ENCODE measurements at regions not wholly inside any gene's neighbourhood (a gene's known extent, or its start where the extent isn't known, plus 50 kb on each side); places are given as distances from the start of the nearest gene placed in this dataset.

- no peak for TF ChIP-seq POLR2A (IDR thresholded peaks at IDR 0.05; ENCODE audit: low read length)
- TF ChIP-seq GATA1 (IDR thresholded peaks at IDR 0.05; ENCODE audit: low read depth, low read length): no peak
- no peak for DNase-seq
Observed at GRCh38 chr3:104805508-104805907, 561.2 kb upstream of the ALCAM start.

- TF ChIP-seq POLR2A (IDR thresholded peaks at IDR 0.05; ENCODE audit: low read length) (no peak), GATA1 (IDR thresholded peaks at IDR 0.05; ENCODE audit: low read depth, low read length) (no peak)
- no peak for DNase-seq
Observed at GRCh38 chr3:104810896-104811295, 555.8 kb upstream of the ALCAM start.

GRCh38 chr3:104816008-104816407 lies 550.7 kb upstream of the ALCAM start:
- TF ChIP-seq POLR2A (IDR thresholded peaks at IDR 0.05; ENCODE audit: low read length) (no peak), GATA1 (IDR thresholded peaks at IDR 0.05; ENCODE audit: low read depth, low read length) (no peak)
- no peak for DNase-seq

- DNase-seq: no peak
- TF ChIP-seq POLR2A (IDR thresholded peaks at IDR 0.05; ENCODE audit: low read length): no peak
- TF ChIP-seq GATA1 (IDR thresholded peaks at IDR 0.05; ENCODE audit: low read depth, low read length): no peak
Observed at GRCh38 chr3:104816716-104817115, 550.0 kb upstream of the ALCAM start.

GRCh38 chr3:104819333-104819732 lies 547.4 kb upstream of the ALCAM start:
- no peak for DNase-seq
- no peak for TF ChIP-seq GATA1 (IDR thresholded peaks at IDR 0.05; ENCODE audit: low read depth, low read length)
- TF ChIP-seq POLR2A (IDR thresholded peaks at IDR 0.05; ENCODE audit: low read length): no peak

GRCh38 chr3:104820959-104821358 lies 545.8 kb upstream of the ALCAM start:
- no peak for TF ChIP-seq POLR2A (IDR thresholded peaks at IDR 0.05; ENCODE audit: low read length)
- TF ChIP-seq GATA1 (IDR thresholded peaks at IDR 0.05; ENCODE audit: low read depth, low read length): no peak
- DNase-seq: no peak

GRCh38 chr3:104825116-104825515 lies 541.6 kb upstream of the ALCAM start:
- no peak for TF ChIP-seq POLR2A (IDR thresholded peaks at IDR 0.05; ENCODE audit: low read length)
- no peak for TF ChIP-seq GATA1 (IDR thresholded peaks at IDR 0.05; ENCODE audit: low read depth, low read length)
- no peak for DNase-seq

- no peak for TF ChIP-seq POLR2A (IDR thresholded peaks at IDR 0.05; ENCODE audit: low read length)
- no peak for TF ChIP-seq GATA1 (IDR thresholded peaks at IDR 0.05; ENCODE audit: low read depth, low read length)
- no peak for DNase-seq
Observed at GRCh38 chr3:104831071-104831470, 535.6 kb upstream of the ALCAM start.

GRCh38 chr3:104832530-104832929 lies 534.2 kb upstream of the ALCAM start:
- TF ChIP-seq GATA1 (IDR thresholded peaks at IDR 0.05; ENCODE audit: low read depth, low read length) (no peak), POLR2A (IDR thresholded peaks at IDR 0.05; ENCODE audit: low read length) (no peak)
- DNase-seq: no peak

GRCh38 chr3:104835376-104835775 lies 531.3 kb upstream of the ALCAM start:
- DNase-seq: no peak
- TF ChIP-seq POLR2A (IDR thresholded peaks at IDR 0.05; ENCODE audit: low read length) (no peak), GATA1 (IDR thresholded peaks at IDR 0.05; ENCODE audit: low read depth, low read length) (no peak)

GRCh38 chr3:104846270-104846669 lies 520.4 kb upstream of the ALCAM start:
- DNase-seq: no peak
- TF ChIP-seq POLR2A (IDR thresholded peaks at IDR 0.05; ENCODE audit: low read length) (no peak), GATA1 (IDR thresholded peaks at IDR 0.05; ENCODE audit: low read depth, low read length) (no peak)

GRCh38 chr3:104849070-104849469 lies 517.6 kb upstream of the ALCAM start:
- TF ChIP-seq POLR2A (IDR thresholded peaks at IDR 0.05; ENCODE audit: low read length): no peak
- no peak for TF ChIP-seq GATA1 (IDR thresholded peaks at IDR 0.05; ENCODE audit: low read depth, low read length)
- no peak for DNase-seq

GRCh38 chr3:104854468-104854867 lies 512.2 kb upstream of the ALCAM start:
- no peak for TF ChIP-seq POLR2A (IDR thresholded peaks at IDR 0.05; ENCODE audit: low read length)
- TF ChIP-seq GATA1 (IDR thresholded peaks at IDR 0.05; ENCODE audit: low read depth, low read length): no peak
- DNase-seq: no peak

- DNase-seq: no peak
- TF ChIP-seq POLR2A (IDR thresholded peaks at IDR 0.05; ENCODE audit: low read length) (no peak), GATA1 (IDR thresholded peaks at IDR 0.05; ENCODE audit: low read depth, low read length) (no peak)
Observed at GRCh38 chr3:104855702-104856101, 511.0 kb upstream of the ALCAM start.

GRCh38 chr3:104856741-104857140 lies 510.0 kb upstream of the ALCAM start:
- TF ChIP-seq GATA1 (IDR thresholded peaks at IDR 0.05; ENCODE audit: low read depth, low read length) (no peak), POLR2A (IDR thresholded peaks at IDR 0.05; ENCODE audit: low read length) (no peak)
- DNase-seq: no peak

GRCh38 chr3:104868291-104868690 lies 498.4 kb upstream of the ALCAM start:
- no peak for TF ChIP-seq POLR2A (IDR thresholded peaks at IDR 0.05; ENCODE audit: low read length)
- no peak for TF ChIP-seq GATA1 (IDR thresholded peaks at IDR 0.05; ENCODE audit: low read depth, low read length)
- no peak for DNase-seq
